Suppressor macrophage (primary cell): ENCODE measurements at regions not wholly inside any gene's neighbourhood (a gene's known extent, or its start where the extent isn't known, plus 50 kb on each side); places are given as distances from the start of the nearest gene placed in this dataset.

Source experiments
- DNase-seq, 4 experiments: peaks; one replicate each; pipeline ENCODE4 v3.0.0-alpha.2; 2020 to 2022

- no peak for DNase-seq
Observed at GRCh38 chr4:22932326-22932725, 239.6 kb downstream of the GBA3 start.

DNA sequence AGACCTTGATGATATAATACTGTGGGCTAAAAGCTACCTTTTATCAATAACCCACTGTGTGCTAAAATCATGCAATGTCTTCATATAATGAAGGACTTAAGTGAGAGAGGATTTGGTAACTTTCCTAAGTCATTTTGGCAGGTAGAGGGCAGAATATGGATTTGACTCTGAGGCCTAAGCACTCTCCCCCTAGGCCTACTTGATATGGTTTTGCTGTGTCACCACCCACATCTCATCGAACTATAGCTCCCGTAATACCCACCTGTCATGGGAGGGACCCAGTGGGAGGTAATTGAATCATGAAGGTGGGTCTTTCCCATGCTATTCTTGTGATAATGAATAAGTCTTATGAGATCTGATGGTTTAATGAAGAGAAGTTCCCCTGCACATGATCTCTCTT is 229.7 kb downstream of the GBA3 start:
- no peak for DNase-seq

- no peak for DNase-seq
Observed at GRCh38 chr4:22921936-22922335, 229.2 kb downstream of the GBA3 start.

- DNase-seq, result peak in 2 of 4 experiments; percentile 2 to 4
Observed at GRCh38 chr4:22911285-22911684, 218.5 kb downstream of the GBA3 start.

DNA sequence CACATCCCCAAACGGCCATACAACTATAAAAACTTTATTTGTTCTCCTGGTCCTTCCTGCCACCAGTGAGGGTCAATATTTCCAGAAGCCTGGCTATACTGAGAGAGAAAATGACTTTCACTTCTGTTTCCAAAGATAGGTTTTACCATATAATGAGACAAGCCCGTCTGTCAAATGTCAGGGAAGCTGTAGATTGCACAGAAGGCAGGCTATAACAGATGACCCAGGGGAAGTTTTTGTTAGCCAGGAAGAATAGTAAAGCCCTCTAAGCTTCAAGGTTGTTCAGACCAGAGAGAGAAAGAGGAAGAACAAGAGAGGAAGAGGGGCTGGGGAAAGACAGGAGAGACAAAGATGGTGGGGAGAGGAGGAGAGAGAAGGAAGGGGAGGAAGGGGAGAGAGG is 217.5 kb downstream of the GBA3 start:
- DNase-seq, result peak in 2 of 4 experiments; percentile 3 to 4

DNA sequence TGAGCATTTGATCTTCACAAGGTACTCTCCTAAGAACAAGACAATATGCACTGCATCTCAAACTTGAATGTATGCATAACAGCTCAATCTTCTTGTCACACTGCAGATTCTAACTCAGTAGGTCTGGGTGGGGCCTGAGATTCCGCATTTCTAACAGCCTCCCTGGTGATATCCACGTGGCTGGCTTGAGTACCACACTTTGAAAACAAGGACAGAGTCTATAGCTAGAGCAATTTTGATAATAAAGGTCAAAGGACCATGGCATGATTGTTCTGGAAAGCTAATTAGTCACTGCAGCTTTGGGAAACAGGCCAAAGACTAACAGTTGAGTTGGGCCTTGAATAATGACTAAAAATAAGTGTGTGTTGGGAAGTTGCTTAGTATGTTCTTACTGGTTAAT is 213.3 kb downstream of the GBA3 start:
- no peak for DNase-seq

- DNase-seq, result no peak
Observed at GRCh38 chr4:22903913-22904312, 211.2 kb downstream of the GBA3 start.

DNA sequence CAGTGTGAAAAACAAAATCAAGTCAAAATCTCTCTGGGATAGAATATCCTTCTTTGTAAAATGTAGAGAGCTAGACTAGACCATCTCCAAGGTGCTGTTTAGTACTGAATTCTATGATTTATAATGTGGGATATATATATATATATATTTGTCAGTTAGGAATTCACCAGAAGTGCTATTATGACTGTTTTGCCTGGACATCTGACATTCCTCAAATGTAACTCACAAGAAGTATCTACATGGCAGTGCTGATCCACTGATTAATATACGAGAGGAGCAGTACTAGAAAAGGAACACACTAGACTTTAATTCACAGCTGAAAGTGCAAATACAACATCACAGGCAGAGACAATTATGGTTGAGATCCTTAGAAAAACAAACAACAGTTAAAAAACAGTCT is 208.9 kb downstream of the GBA3 start:
- no peak for DNase-seq

GRCh38 chr4:22900876-22901275 is 208.1 kb downstream of the GBA3 start:
- DNase-seq, result no peak

DNA sequence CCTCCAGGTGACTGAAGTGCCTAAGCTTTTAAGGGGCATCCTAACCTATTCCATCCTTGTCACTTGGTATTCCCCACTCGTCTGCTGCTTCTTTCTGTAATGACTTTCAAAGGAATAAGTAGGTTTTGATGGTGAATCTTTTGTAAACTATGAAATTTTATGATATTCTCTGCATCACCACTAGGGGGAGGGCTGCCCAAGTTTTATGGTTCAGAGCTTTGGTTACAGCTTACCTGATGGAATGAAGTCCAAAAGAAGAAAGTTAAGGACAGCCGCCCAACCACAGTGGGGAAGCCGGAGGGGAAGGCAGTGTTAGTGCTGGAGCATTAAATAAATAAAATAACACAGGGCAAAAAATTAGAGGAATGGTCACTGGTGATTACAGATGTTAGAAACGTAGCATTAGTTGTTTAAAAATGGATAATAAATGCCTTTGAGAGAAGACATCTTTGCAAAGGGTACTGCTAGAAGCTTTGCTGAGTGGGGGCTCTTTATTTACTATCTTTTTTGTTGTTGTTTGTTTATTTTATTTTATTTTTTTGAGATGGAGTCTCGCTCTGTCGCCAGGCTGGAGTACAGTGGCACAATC is 204.9 kb downstream of the GBA3 start:
- peak; percentile 16 to 51 (median 26) for DNase-seq

DNA sequence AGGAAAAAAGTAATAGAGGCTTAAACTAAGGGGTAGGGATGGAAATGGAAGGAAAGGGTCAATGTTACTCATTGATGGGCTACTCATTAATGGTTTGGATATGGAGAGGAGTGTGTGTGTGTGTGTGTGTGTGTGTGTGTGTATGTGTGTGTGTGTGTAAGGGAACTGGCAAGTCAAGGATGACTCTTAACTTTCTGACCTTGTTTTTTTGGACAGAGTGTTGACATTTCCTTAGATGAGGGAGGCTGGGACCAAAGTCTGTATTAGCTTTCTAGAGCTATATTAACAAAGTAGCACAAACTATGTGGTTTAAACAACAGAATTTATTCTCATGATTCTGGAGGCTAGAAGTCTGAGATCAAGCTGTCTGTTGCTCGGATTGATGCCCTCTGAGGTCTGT is 202.7 kb downstream of the GBA3 start:
- no peak for DNase-seq

DNA sequence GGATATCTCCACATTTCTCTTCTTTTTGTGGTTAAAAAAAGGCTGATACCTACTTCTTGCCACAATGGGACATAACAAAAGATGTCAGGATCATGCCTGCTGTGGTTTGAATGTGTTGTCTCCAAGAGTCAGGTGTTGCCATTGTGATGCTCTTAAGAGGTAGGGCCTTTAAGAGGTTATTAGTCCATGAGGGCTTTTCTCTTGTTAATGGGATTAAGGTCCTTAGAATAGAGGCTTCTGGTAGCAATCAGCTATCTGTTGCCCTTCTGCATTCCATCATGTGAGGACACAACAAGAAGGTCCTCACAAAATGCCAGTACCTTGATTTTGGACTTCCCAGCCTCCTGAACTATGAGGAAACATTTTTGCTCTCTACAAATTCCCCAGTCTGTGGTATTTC is 191.4 kb downstream of the GBA3 start:
- no peak for DNase-seq

GRCh38 chr4:22881411-22881810 is 188.7 kb downstream of the GBA3 start:
- no peak for DNase-seq

DNA sequence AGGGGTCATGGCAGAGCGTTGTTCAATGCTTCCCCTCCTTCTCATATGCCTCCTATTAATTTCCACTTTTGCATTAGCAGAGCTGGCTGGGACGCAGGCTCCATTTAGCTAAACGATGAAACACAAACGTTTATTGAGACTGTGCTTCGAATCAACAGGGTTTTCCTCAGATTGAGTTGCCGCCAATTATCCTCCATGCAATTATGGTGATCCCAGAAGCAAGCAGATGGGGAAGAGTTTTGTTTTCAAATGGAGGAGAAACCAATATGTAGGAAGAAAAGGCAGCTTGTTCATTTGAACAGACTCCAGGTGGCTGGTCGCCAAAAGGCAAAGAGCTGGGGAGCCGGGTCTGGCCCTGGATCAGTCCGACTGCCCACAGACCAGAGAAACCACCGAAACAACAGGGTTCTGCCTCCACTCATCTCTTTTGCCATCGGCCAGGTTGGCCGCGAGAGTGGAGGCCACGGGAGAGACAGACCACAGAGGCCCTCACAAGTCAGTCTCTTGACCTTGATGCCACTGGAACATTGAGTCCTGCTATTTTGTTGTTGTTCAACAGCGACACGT is 184.8 kb downstream of the GBA3 start:
- no peak for DNase-seq

- DNase-seq, result no peak
Observed at GRCh38 chr4:22876270-22876669, 183.5 kb downstream of the GBA3 start.

DNA sequence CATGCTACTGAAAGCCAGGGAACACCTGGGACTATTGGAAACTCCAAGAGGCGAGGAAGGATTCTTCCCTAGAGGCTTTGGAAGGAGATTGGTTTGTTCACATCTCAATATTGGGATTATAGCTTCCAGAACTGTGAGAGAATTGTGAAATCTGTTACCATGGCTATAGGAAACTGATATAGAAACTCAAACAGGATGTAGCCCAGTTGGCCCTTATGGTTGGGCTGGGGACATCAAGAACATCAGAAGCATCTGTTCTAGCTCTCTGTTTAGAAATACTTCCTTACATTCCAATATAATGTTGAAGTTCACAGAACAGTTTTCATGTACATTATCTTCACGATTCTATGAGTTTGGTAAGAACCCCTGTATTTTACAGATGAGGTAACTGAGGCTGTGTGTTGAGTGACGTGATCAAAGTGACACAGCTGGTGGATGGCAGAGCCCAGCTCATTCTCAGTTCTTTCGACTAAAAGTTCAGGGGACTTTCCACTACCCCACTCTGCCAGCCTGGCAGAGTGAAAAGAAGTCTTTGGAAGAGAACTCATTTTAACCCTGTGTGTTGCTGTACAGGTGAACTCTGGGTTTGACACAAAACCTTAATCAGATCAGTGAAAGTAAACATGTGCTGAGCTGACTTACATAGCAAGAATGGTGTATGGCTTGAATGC is 183.0 kb downstream of the GBA3 start:
- no peak for DNase-seq

DNA sequence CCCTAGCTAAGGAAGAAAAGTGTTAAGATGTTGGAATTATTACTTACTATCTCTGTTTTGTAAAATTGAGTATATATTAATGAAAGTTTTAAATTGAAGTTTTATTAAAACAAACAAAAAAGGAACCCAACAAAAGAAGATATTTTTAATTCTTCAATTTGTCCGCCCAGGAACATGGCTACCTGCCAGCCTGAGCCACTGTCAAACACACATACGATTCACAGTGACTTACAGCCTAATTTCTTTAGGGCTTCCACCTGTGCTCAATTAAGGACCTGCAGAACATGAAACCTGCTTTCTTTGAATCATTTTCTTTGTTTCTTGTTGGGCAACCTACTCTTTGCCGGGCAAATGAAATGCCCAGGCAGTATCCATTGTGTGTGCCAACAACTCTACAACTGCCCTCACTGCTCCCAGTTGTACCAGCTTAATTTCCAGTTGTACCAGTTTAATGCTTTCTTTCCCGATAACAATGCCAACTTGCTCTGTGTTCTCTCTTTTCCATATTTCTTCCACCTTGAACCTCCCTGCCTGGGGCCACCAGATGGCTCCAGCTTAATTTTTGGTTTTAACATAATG is 181.7 kb downstream of the GBA3 start:
- no peak for DNase-seq

GRCh38 chr4:22873899-22874298 is 181.2 kb downstream of the GBA3 start:
- no peak for DNase-seq

GRCh38 chr4:22870847-22871449 is 178.2 kb downstream of the GBA3 start:
- DNase-seq, result no peak

DNA sequence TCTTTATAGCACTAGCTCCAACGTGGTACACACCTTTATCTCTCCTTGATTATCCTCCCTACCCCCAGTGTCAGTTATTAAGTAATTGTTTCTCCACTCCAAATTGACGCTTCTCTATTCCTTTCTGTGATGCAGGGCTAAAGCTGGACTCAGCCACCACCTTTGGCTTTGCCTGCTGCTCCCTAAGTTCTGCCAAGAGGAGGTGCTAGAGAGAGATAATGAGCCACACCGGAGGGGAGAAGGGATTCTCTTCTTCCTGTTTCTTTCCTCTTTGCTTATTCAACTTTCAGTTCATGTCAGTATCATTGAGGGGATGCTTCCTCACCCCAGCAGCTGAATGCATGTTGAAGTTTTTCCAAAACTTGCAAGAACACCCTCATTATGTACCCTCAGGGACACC is 176.5 kb downstream of the GBA3 start:
- no peak for DNase-seq
